Nucleus accumbens (tissue), 56 donors: ENCODE measurements at regions not wholly inside any gene's neighbourhood (a gene's known extent, or its start where the extent isn't known, plus 50 kb on each side); places are given as distances from the start of the nearest gene placed in this dataset.

Experiments used
- DNase-seq, 56 donors: peaks; one replicate each; lab custom pipeline; 2025; lab: John Stamatoyannopoulos, UW

- DNase-seq: no peak
Observed at GRCh38 chr1:221066351-221067001, 187.2 kb downstream of the HLX start.

- no peak for DNase-seq
Observed at GRCh38 chr1:221067721-221068120, 188.5 kb downstream of the HLX start.

- no peak for DNase-seq
Observed at GRCh38 chr1:221069178-221069903, 190.1 kb downstream of the HLX start.

GRCh38 chr1:221069986-221070385, 190.7 kb downstream of the HLX start:
- no peak for DNase-seq

- no peak for DNase-seq
Observed at GRCh38 chr1:221071777-221072176, 192.5 kb downstream of the HLX start.

- no peak for DNase-seq
Observed at GRCh38 chr1:221072214-221072613, 193.0 kb downstream of the HLX start.

- no peak for DNase-seq
Observed at GRCh38 chr1:221074332-221074731, 195.1 kb downstream of the HLX start.

GRCh38 chr1:221075911-221076310, 196.7 kb downstream of the HLX start:
- no peak for DNase-seq

- DNase-seq: no peak
Observed at GRCh38 chr1:221076391-221076811, 197.2 kb downstream of the HLX start.

- no peak for DNase-seq
Observed at GRCh38 chr1:221078260-221078965, 199.2 kb downstream of the HLX start.

- DNase-seq: no peak
Observed at GRCh38 chr1:221083902-221084301, 204.7 kb downstream of the HLX start.

- no peak for DNase-seq
Observed at GRCh38 chr1:221084681-221085080, 205.4 kb downstream of the HLX start.

- DNase-seq: no peak
Observed at GRCh38 chr1:221085701-221086375, 206.6 kb downstream of the HLX start.

GRCh38 chr1:221087919-221088318, 208.7 kb downstream of the HLX start:
- no peak for DNase-seq

- DNase-seq: no peak
Observed at GRCh38 chr1:221089273-221089672, 210.0 kb downstream of the HLX start.

- DNase-seq: no peak
Observed at GRCh38 chr1:221089803-221090202, 210.6 kb downstream of the HLX start.

- DNase-seq: no peak
Observed at GRCh38 chr1:221093903-221094791, 214.9 kb downstream of the HLX start.

GRCh38 chr1:221097479-221098281, 218.4 kb downstream of the HLX start:
- no peak for DNase-seq
